OCI-LY7 (cell line): ENCODE measurements at regions not wholly inside any gene's neighbourhood (a gene's known extent, or its start where the extent isn't known, plus 50 kb on each side); places are given as distances from the start of the nearest gene placed in this dataset.
"Not testable (repeated sequence)": the region's sequence is repeated elsewhere in the genome, so short reads cannot be mapped to it uniquely, and the experiment has no call there.

Source experiments
- BruUV-seq: library from RNA; stranded (reverse); fragments of 400-500 nt; replicated peaks from 2 replicates; lab custom pipeline; 2021; lab: Mats Ljungman, UMichigan
- CTCF ChIA-PET: fragments of 300-600 bp; sonication (Branson Sonifier 250); formaldehyde crosslinking; loops from one replicate; lab custom pipeline; 2022; ENCODE audit warnings: antibody characterized with exemption; ENCODE audit not compliant: unreplicated experiment; lab: Charles Lee
- POLR2A ChIA-PET: fragments of 300-600 bp; sonication (Branson Sonifier 250); formaldehyde crosslinking; loops from one replicate; lab custom pipeline; 2022; ENCODE audit warnings: antibody characterized with exemption; lab: Charles Lee
- DNase-seq: peaks from one replicate; pipeline ENCODE4 v3.0.0-alpha.2; 2015; ENCODE audit warnings: low spot score
- H2AFZ ChIP-seq: fragments of 200-600 bp; sonication (generic), shearing (Covaris generic); 2 replicates; pipeline ENCODE4 v1.6.1; 2014; ENCODE audit warnings: mild to moderate bottlenecking, antibody characterized with exemption, low read length, moderate library complexity
- H3K27ac ChIP-seq: fragments of 200-600 bp; sonication (generic); 2 replicates; pipeline ENCODE4 v1.5.1; 2014; ENCODE audit warnings: mixed run types, low read depth, mild to moderate bottlenecking, moderate library complexity, low read length, inconsistent platforms; ENCODE audit not compliant: poor library complexity, severe bottlenecking
- H3K36me3 ChIP-seq: fragments of 200-600 bp; sonication (generic); 2 replicates; pipeline ENCODE4 v1.6.1; 2014; ENCODE audit warnings: mild to moderate bottlenecking, antibody characterized with exemption, low read length, moderate library complexity, mixed read lengths; ENCODE audit not compliant: insufficient read depth
- H3K4me1 ChIP-seq: fragments of 200-600 bp; sonication (generic); 2 replicates; pipeline ENCODE4 v1.5.1; 2014; ENCODE audit warnings: mild to moderate bottlenecking, low read length; ENCODE audit not compliant: insufficient read depth, poor library complexity, severe bottlenecking
- H3K4me2 ChIP-seq: fragments of 200-600 bp; sonication (generic); 2 replicates; pipeline ENCODE4 v1.6.1; 2014; ENCODE audit warnings: mild to moderate bottlenecking, low read length
- H3K4me3 ChIP-seq: fragments of 200-600 bp; sonication (generic); 2 replicates; pipeline ENCODE4 v1.5.1; 2014; ENCODE audit warnings: mild to moderate bottlenecking, low read depth, low read length; ENCODE audit not compliant: poor library complexity, severe bottlenecking
- H3K79me2 ChIP-seq: fragments of 200-600 bp; sonication (generic); 2 replicates; pipeline ENCODE4 v1.6.1; 2016; ENCODE audit warnings: low read depth, mild to moderate bottlenecking, low read length, moderate library complexity, mixed read lengths; ENCODE audit not compliant: insufficient read depth
- H3K9me2 ChIP-seq: fragments of 200-600 bp; sonication (generic); 2 replicates; pipeline ENCODE4 v1.6.1; 2016; ENCODE audit warnings: mild to moderate bottlenecking, low read length, mixed read lengths; ENCODE audit not compliant: insufficient read depth
- H3K9me3 ChIP-seq: fragments of 200-600 bp; sonication (generic); 2 replicates; pipeline ENCODE4 v1.6.1; 2014; ENCODE audit warnings: mild to moderate bottlenecking, mixed run types, low read length, mixed read lengths
- H4K20me1 ChIP-seq: fragments of 200-600 bp; sonication (generic); 2 replicates; pipeline ENCODE4 v1.6.1; 2014; ENCODE audit warnings: mild to moderate bottlenecking, antibody characterized with exemption, low read length, moderate library complexity, mixed read lengths; ENCODE audit not compliant: insufficient read depth
- CTCF ChIP-seq: fragments of 200-600 bp; sonication (generic); conservative IDR thresholded peaks from 2 replicates; pipeline ENCODE4 v1.5.1; 2014; ENCODE audit warnings: mild to moderate bottlenecking, antibody characterized with exemption, low read length, moderate library complexity, mixed read lengths
- EZH2phosphoT487 ChIP-seq: fragments of 200-600 bp; sonication (generic); IDR thresholded peaks from 2 replicates; pipeline ENCODE4 v1.6.1; 2018; ENCODE audit warnings: low read depth, borderline replicate concordance, mild to moderate bottlenecking, mixed run types, antibody characterized with exemption, low read length, moderate library complexity, mixed read lengths
- intact Hi-C: fragments of 100-400 bp; cut with micrococcal nuclease; formaldehyde crosslinking; loops from one replicate; pipeline ENCODE4 v1.10.0; 2022; ENCODE audit not compliant: unreplicated experiment

DNA sequence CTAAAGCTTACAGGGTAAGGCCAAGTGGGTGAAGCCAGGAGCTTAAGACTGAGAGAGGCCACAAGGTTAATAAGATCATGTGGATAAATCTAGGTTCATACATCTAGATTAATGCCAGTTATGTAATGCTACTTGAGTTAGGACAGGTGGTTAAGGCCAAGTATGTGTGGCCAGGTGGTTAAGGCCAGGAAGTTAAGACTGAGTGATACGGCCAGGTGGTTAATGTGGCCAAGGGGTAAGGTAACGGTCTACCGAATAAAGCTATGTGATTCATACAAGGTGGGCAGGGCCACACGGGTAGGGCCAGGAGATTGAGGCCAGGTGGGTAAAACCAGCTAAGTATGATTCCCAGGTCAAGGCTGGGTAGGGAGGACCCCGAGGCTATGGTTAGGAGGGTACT lies 223.0 kb downstream of the TACR3 start:
- TF ChIP-seq EZH2phosphoT487 (no peak), CTCF (no peak)
- ChIA-PET CTCF (no interaction called here), POLR2A (no interaction called here)
- intact Hi-C loops, result no loop called here
- Histone ChIP-seq H3K4me3 (no peak overlapping the region), H3K4me2 (no peak overlapping the region), H3K9me3 (no peaks in the 10 kb centered on the region), H4K20me1 (no peaks in the 10 kb centered on the region), H2AFZ (no peak overlapping the region), H3K79me2 (no peaks in the 10 kb centered on the region), H3K9me2 (no peaks in the 10 kb centered on the region), H3K36me3 (no peaks in the 10 kb centered on the region), H3K4me1 (no peaks in the 10 kb centered on the region), H3K27ac (no peak overlapping the region)
- no peak for DNase-seq
- no TSS peak for BruUV-seq

DNA sequence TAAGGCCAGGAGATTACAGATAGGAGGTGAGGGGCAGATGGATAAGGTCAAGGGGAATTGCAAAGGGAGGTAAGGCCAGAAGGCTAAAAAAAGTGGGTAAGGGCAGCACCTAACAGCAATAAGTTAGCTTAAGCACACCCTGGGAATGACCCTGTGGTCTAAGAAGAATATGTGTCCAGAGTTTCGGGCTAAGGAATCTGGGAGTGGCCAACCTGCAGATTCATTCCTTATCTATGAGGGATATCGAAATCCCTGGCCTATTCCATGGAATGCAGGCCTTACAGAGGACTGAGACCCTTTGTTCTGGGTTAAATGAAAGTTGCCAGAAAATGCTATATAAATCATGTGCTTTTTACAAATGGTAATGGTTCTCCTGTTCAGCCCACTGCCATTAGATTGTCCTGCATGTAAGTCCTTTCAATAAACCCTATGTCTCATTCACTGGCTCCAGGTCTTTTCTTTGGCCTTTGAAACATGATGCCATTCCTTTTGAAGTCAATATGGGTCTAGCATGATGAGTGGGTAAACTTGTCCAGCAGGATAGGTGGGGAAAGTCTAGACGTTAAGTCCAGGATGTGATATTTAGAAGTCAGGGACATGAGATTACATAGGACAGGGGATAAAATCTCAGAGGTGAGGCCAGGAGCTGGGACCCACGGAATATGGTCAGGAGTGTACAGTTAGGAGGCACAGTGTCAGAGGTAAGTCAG lies 226.2 kb downstream of the TACR3 start:
- no peak for DNase-seq
- H2AFZ ChIP-seq, result no peak overlapping the region
- ChIA-PET POLR2A (no interaction called here), CTCF (no interaction called here)
- H3K9me2 ChIP-seq, result no peaks in the 10 kb centered on the region
- H3K79me2 ChIP-seq, result no peaks in the 10 kb centered on the region
- no TSS peak for BruUV-seq
- H3K27ac ChIP-seq, result no peak overlapping the region
- no peak overlapping the region for H3K4me3 ChIP-seq
- no peaks in the 10 kb centered on the region for H3K4me1 ChIP-seq
- H3K36me3 ChIP-seq, result no peaks in the 10 kb centered on the region
- H3K9me3 ChIP-seq, result no peaks in the 10 kb centered on the region
- TF ChIP-seq CTCF (no peak), EZH2phosphoT487 (no peak)
- no peak overlapping the region for H3K4me2 ChIP-seq
- intact Hi-C loops, result no loop called here
- no peaks in the 10 kb centered on the region for H4K20me1 ChIP-seq

DNA sequence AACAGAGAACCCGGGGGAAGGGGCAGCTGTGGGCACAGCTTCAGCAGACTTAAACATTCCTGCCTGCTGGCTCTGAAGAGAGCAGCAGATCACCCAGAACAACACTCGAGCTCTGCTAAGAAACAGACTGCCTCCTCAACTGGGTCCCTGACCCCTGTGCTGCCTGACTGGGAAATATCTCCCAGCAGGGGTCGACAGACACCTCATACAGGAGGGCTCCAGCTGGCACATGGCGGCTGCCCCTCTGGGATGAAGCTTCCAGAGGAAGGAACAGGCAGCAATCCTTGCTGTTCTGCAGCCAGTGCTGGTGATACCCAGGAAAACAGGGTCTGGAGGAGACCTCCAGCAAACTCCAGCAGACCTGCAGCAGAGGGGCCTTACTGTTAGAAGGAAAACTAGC lies 234.5 kb downstream of the TACR3 start:
- CTCF ChIA-PET, H2AFZ ChIP-seq: not testable (repeated sequence)

More for the DNA sequence above, 234.5 kb downstream of the TACR3 start:
- H3K4me2 ChIP-seq, DNase-seq, H3K36me3 ChIP-seq, H3K9me3 ChIP-seq, POLR2A ChIA-PET, intact Hi-C loops, H4K20me1 ChIP-seq, H3K27ac ChIP-seq, H3K79me2 ChIP-seq, H3K4me3 ChIP-seq, BruUV-seq, H3K9me2 ChIP-seq, H3K4me1 ChIP-seq: not testable (repeated sequence)
